ENCODE measurements at regions not wholly inside any gene's neighbourhood (a gene's known extent, or its start where the extent isn't known, plus 50 kb on each side); places are given as distances from the start of the nearest gene placed in this dataset.

DNA sequence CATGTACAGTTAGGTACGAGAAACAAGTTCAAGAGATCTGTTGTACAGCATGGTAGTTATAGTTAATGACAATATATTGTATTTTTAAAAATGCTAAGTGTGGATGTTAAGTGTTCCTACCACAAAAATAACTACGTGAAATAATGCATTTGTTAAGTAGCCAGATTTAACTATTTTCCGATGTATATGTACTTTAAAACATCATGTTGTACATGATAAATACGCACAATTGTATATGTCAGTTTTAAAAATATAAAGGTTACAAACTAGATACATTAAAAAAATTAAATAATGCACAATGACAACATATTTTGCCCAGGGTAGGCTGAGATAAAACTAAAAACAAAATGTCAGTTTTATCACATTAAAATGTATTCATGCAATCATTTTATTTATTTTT, 285.1 kb upstream of the DCN start:
- TF ChIP-seq CTCF (conservative IDR thresholded peaks at IDR 0.05; ENCODE audit: low read depth, low read length) (no peak), EZH2phosphoT487 (IDR thresholded peaks at IDR 0.05; ENCODE audit: borderline replicate concordance, low read length) (no peak)

Measured in PC-3 (cell line).